Sigmoid colon (tissue), 6 donors: ENCODE measurements at regions not wholly inside any gene's neighbourhood (a gene's known extent, or its start where the extent isn't known, plus 50 kb on each side); places are given as distances from the start of the nearest gene placed in this dataset.
A peak's percentile ranks its signal among the peaks of the same experiment; 100 is the strongest.

Experiments
- DNase-seq: peaks from one replicate; pipeline ENCODE4 v3.0.0-alpha.2; 2019
- H3K27ac ChIP-seq, 4 donors: fragments of 200-600 bp; sonication (generic); one replicate each; pipeline ENCODE4 v1.5.1; 2016 to 2019; ENCODE audit warnings: mild to moderate bottlenecking in 1 of 4
- H3K27me3 ChIP-seq, 3 donors: fragments of 200-600 bp; sonication (generic); one replicate each; pipeline ENCODE4 v1.5.1; 2019; ENCODE audit warnings: mild to moderate bottlenecking in 1 of 3
- H3K36me3 ChIP-seq, 4 donors: fragments of 200-600 bp; sonication (generic); one replicate each; pipeline ENCODE4 v1.5.1; 2016 to 2019
- H3K4me1 ChIP-seq, 4 donors: fragments of 200-600 bp; sonication (generic); one replicate each; pipeline ENCODE4 v1.5.1; 2017 to 2019
- H3K4me3 ChIP-seq, 4 donors: fragments of 200-600 bp; sonication (generic); one replicate each; pipeline ENCODE4 v1.5.1; 2017 to 2019; ENCODE audit warnings: mild to moderate bottlenecking in 2 of 4, moderate library complexity in 1 of 4
- H3K9me3 ChIP-seq, 4 donors: fragments of 200-600 bp in 3 of 4; sonication (generic) in 3 of 4; one replicate each; pipeline versions ENCODE4 v1.5.1 to v1.6.1; 2013 to 2019
- CTCF ChIP-seq, 4 experiments: fragments of 450-650 bp in 3 of 4; fragments of 200-600 bp in 1 of 4; IDR thresholded peaks; one replicate each; pipeline ENCODE4 v1.5.1; 2016 to 2019; ENCODE audit warnings: antibody characterized with exemption in 4 of 4, mild to moderate bottlenecking in 3 of 4, moderate library complexity in 2 of 4
- EP300 ChIP-seq, 4 donors: sonication (generic); formaldehyde crosslinking; IDR thresholded peaks; one replicate each; pipeline ENCODE4 v1.6.1; 2017; ENCODE audit warnings: antibody characterized with exemption in 4 of 4
- POLR2A ChIP-seq, 2 donors: fragments of 450-650 bp; IDR thresholded peaks; one replicate each; pipeline ENCODE4 v1.6.1; 2016; ENCODE audit warnings: antibody characterized with exemption in 2 of 2, mild to moderate bottlenecking in 2 of 2, moderate library complexity in 2 of 2
- POLR2AphosphoS5 ChIP-seq, 4 donors: sonication (generic); formaldehyde crosslinking; IDR thresholded peaks; one replicate each; pipeline ENCODE4 v1.6.1; 2017; ENCODE audit warnings: antibody characterized with exemption in 4 of 4
- WGBS, 2 donors: extraction: QIAGEN DNeasy Blood & Tissue Kit; methylation state at CpG; one replicate each; pipeline ENCODE4 v1.1.7; 2013; 5-methylcytosine and 5-hydroxymethylcytosine counted together
- intact Hi-C: fragments of 100-400 bp; cut with DNase I; formaldehyde crosslinking; loops from one replicate; pipeline ENCODE4 v1.15.1; 2023
- donor health status: healthy with polysubstance abuse.
- donor health status: healthy.

GRCh38 chr10:121033366-121033765 is 182.2 kb downstream of the WDR11 start:
- H3K27me3 ChIP-seq = no peaks in the 10 kb centered on the region
- DNase-seq = no peak
- no peak overlapping the region for H3K4me3 ChIP-seq
- no peaks in the 10 kb centered on the region for H3K9me3 ChIP-seq
- peaks cover 0 to 49% (median 36%) of the 10 kb centered on the region in 4 donors for H3K4me1 ChIP-seq
- H3K27ac ChIP-seq = peak overlapping the region in 3 of 4 donors; percentile 54 to 81 (median 80)
- no peaks in the 10 kb centered on the region for H3K36me3 ChIP-seq
- intact Hi-C loops = loop anchor here (2.0 kb wide), 3 partner anchors 103 to 563 kb away; no protein-coding TSS in a partner anchor
- peak; percentile 95 to 99 (median 98) for TF ChIP-seq POLR2AphosphoS5 (IDR thresholded peaks at IDR 0.05)
- no peak for TF ChIP-seq CTCF (IDR thresholded peaks at IDR 0.05)
- TF ChIP-seq POLR2A (IDR thresholded peaks at IDR 0.05) = no peak
- TF ChIP-seq EP300 (IDR thresholded peaks at IDR 0.05) = peak; percentile 67 to 91 (median 86)
- WGBS, 2 donors = 7 to 54% methylated on average over 3 of the region's 3 CpGs

GRCh38 chr10:121036431-121036830 is 185.3 kb downstream of the WDR11 start:
- WGBS, 2 donors = 45 to 57% methylated on average over 4 of the region's 4 CpGs
- TF ChIP-seq POLR2AphosphoS5 (IDR thresholded peaks at IDR 0.05) = no peak
- no peak for TF ChIP-seq POLR2A (IDR thresholded peaks at IDR 0.05)
- no peak for TF ChIP-seq CTCF (IDR thresholded peaks at IDR 0.05)
- TF ChIP-seq EP300 (IDR thresholded peaks at IDR 0.05) = no peak
- H3K4me3 ChIP-seq = no peak overlapping the region
- DNase-seq = no peak
- intact Hi-C loops = no loop called here
- H3K36me3 ChIP-seq = no peaks in the 10 kb centered on the region
- no peaks in the 10 kb centered on the region for H3K9me3 ChIP-seq
- no peaks in the 10 kb centered on the region for H3K27me3 ChIP-seq
- peaks cover 0 to 44% (median 36%) of the 10 kb centered on the region in 4 donors for H3K4me1 ChIP-seq
- peak overlapping the region in 3 of 4 donors; percentile 56 to 62 (median 57) for H3K27ac ChIP-seq

- TF ChIP-seq EP300 (IDR thresholded peaks at IDR 0.05) = no peak
- no peak for TF ChIP-seq POLR2AphosphoS5 (IDR thresholded peaks at IDR 0.05)
- TF ChIP-seq POLR2A (IDR thresholded peaks at IDR 0.05) = no peak
- WGBS, 2 donors = 86 to 90% methylated on average over 4 of the region's 4 CpGs
- Histone ChIP-seq H3K4me1 (peaks cover 0 to 22% (median 16%) of the 10 kb centered on the region in 4 donors), H3K9me3 (no peaks in the 10 kb centered on the region), H3K4me3 (no peak overlapping the region), H3K27me3 (no peaks in the 10 kb centered on the region), H3K27ac (no peak overlapping the region), H3K36me3 (no peaks in the 10 kb centered on the region)
- intact Hi-C loops = no loop called here
- no peak for DNase-seq
Measured at GRCh38 chr10:121041499-121041898, 190.3 kb downstream of the WDR11 start.

GRCh38 chr10:121041906-121042305 is 190.7 kb downstream of the WDR11 start:
- DNase-seq = no peak
- Histone ChIP-seq H3K9me3 (no peaks in the 10 kb centered on the region), H3K4me3 (no peak overlapping the region), H3K4me1 (peaks cover 0 to 18% (median 12%) of the 10 kb centered on the region in 4 donors), H3K36me3 (no peaks in the 10 kb centered on the region), H3K27ac (no peak overlapping the region), H3K27me3 (no peaks in the 10 kb centered on the region)
- TF ChIP-seq EP300 (IDR thresholded peaks at IDR 0.05) (no peak), POLR2AphosphoS5 (IDR thresholded peaks at IDR 0.05) (no peak), POLR2A (IDR thresholded peaks at IDR 0.05) (no peak), CTCF (IDR thresholded peaks at IDR 0.05) (no peak)
- intact Hi-C loops = no loop called here
- 87% methylated on average over 3 of the region's 3 CpGs for WGBS, 2 donors

- Histone ChIP-seq H3K4me1 (peaks cover 0 to 14% (median 11%) of the 10 kb centered on the region in 4 donors), H3K36me3 (no peaks in the 10 kb centered on the region), H3K4me3 (no peak overlapping the region), H3K27me3 (no peaks in the 10 kb centered on the region), H3K9me3 (no peaks in the 10 kb centered on the region), H3K27ac (no peak overlapping the region)
- intact Hi-C loops = no loop called here
- 88 to 89% methylated on average over 3 of the region's 3 CpGs for WGBS, 2 donors
- DNase-seq = no peak
- no peak for TF ChIP-seq CTCF (IDR thresholded peaks at IDR 0.05)
- no peak for TF ChIP-seq POLR2A (IDR thresholded peaks at IDR 0.05)
- TF ChIP-seq EP300 (IDR thresholded peaks at IDR 0.05) = no peak
- no peak for TF ChIP-seq POLR2AphosphoS5 (IDR thresholded peaks at IDR 0.05)
Measured at GRCh38 chr10:121042342-121042741, 191.2 kb downstream of the WDR11 start.
